Large intestine (tissue), 3 donors: ENCODE measurements at regions not wholly inside any gene's neighbourhood (a gene's known extent, or its start where the extent isn't known, plus 50 kb on each side); places are given as distances from the start of the nearest gene placed in this dataset.

ENCODE experiments used
- DNase-seq, 2 donors: peaks; one replicate each; pipeline versions ENCODE4 v3.0.0 to v3.0.0-alpha.2; 2013
- H3K27ac ChIP-seq: one replicate; pipeline ENCODE4 v1.5.1; 2013; ENCODE audit warnings: low read length
- H3K27me3 ChIP-seq: 2 replicates; pipeline ENCODE4 v1.6.1; 2013; ENCODE audit warnings: low read length; ENCODE audit not compliant: control insufficient read depth, insufficient read depth
- H3K36me3 ChIP-seq: 2 replicates; pipeline ENCODE4 v1.6.1; 2013; ENCODE audit warnings: low read length; ENCODE audit not compliant: control insufficient read depth, insufficient read depth
- H3K4me1 ChIP-seq: one replicate; pipeline ENCODE4 v1.6.1; 2013; ENCODE audit warnings: low read length; ENCODE audit not compliant: control insufficient read depth, insufficient read depth
- H3K4me3 ChIP-seq: one replicate; pipeline ENCODE4 v1.5.1; 2013; ENCODE audit warnings: low read length
- H3K9me3 ChIP-seq: one replicate; pipeline ENCODE4 v1.6.1; 2013; ENCODE audit warnings: mild to moderate bottlenecking, low read depth, low read length, moderate library complexity; ENCODE audit not compliant: control insufficient read depth
- WGBS: methylation state at CpG from one replicate; pipeline ENCODE4 v1.1.5; 2013; ENCODE audit warnings: low lambda C conversion rate; ENCODE audit not compliant: insufficient coverage; 5-methylcytosine and 5-hydroxymethylcytosine counted together

DNA sequence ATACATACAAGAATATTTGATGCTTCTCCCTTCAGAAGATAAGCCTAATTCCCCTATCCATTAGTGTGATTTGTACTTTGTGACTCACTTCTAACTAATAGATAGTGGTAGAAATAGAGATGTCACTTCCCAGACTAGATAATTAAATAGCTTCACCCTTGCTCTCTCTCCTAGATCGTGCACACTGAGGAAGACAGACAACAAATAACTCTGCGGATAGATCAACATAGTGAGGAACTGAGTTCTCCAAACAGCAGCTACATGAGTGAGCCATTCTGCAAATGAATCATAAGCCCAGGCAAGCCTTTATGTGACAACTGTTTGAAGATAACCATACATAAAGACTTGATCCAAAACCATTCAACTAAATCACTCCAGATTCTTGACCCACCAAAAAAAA, 1083.4 kb upstream of the C9orf72 start:
- WGBS: no CpG with 5 or more reads among the region's 2 CpGs
- Histone ChIP-seq H3K27me3 (no peaks in the 10 kb centered on the region), H3K4me3 (no peak overlapping the region), H3K9me3 (no peaks in the 10 kb centered on the region), H3K36me3 (no peaks in the 10 kb centered on the region), H3K4me1 (no peaks in the 10 kb centered on the region), H3K27ac (no peak overlapping the region)
- no peak for DNase-seq

DNA sequence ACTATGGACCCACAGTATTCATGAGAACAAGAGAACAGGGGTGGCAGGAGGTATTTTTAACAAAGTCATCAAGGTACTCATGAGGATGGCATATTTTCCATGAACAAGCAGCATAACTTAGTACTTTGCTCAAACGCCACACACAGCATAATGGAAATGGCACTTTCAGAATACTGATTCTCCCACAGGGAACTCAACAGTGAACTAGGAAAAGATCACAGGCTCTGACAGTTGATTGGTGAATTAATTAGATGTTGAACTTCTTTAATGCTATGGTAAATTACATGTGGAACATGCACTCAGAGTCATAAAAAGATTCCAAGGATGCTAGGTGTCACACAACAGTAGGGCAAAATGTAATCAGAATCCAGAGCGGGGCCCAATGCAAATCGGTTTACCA, 1088.6 kb upstream of the C9orf72 start:
- no peak overlapping the region for H3K27ac ChIP-seq
- no peaks in the 10 kb centered on the region for H3K27me3 ChIP-seq
- no peak for DNase-seq
- no peaks in the 10 kb centered on the region for H3K9me3 ChIP-seq
- WGBS: 83% methylated on average over 2 of the region's 3 CpGs
- no peak overlapping the region for H3K4me3 ChIP-seq
- no peaks in the 10 kb centered on the region for H3K36me3 ChIP-seq
- H3K4me1 ChIP-seq: no peaks in the 10 kb centered on the region

DNA sequence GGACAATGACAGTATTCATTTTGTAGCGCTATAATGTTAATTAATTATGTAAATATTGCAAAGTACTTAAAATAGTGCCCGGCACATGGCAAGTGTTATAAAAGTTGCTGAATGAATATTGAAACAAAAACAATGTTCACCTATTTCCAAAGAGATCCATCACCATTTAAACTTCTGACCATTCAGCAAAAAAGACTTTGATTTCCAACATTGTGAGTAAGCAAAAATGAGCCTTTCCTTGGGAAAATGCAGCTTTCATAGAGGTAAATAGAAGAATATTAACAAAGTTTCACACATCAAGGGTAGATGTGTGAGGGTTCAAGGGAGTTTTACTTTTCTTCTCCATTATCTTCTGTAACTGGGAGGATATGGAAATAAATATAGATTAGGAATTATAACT, 1089.4 kb upstream of the C9orf72 start:
- no peak for DNase-seq
- H3K4me1 ChIP-seq: no peaks in the 10 kb centered on the region
- H3K36me3 ChIP-seq: no peaks in the 10 kb centered on the region
- H3K27ac ChIP-seq: no peak overlapping the region
- H3K4me3 ChIP-seq: no peak overlapping the region
- H3K27me3 ChIP-seq: no peaks in the 10 kb centered on the region
- no peaks in the 10 kb centered on the region for H3K9me3 ChIP-seq
- WGBS: no CpG with 5 or more reads among the region's 2 CpGs

DNA sequence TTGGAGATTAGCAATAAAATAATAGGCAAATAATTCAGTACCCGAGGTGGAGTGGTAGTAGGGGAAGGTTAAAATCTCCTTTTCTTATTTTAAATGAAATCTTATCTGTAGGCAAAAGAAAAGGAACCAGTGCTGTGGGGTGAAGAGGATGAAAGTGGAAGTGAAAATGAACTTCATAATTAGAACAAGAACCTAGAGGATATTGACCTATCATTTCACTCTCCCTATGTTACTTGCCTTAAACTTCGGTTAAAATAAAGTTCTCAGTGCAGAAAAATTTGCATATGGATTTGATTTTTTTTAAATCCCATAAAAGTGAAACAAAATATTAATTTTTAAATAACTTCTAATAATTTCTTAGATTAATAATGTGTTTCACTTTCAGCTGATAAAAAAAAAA, 1094.9 kb upstream of the C9orf72 start:
- no peak overlapping the region for H3K27ac ChIP-seq
- H3K27me3 ChIP-seq: no peaks in the 10 kb centered on the region
- 85% methylated on average over 2 of the region's 2 CpGs for WGBS
- no peaks in the 10 kb centered on the region for H3K9me3 ChIP-seq
- no peaks in the 10 kb centered on the region for H3K36me3 ChIP-seq
- no peak overlapping the region for H3K4me3 ChIP-seq
- no peaks in the 10 kb centered on the region for H3K4me1 ChIP-seq
- no peak for DNase-seq

DNA sequence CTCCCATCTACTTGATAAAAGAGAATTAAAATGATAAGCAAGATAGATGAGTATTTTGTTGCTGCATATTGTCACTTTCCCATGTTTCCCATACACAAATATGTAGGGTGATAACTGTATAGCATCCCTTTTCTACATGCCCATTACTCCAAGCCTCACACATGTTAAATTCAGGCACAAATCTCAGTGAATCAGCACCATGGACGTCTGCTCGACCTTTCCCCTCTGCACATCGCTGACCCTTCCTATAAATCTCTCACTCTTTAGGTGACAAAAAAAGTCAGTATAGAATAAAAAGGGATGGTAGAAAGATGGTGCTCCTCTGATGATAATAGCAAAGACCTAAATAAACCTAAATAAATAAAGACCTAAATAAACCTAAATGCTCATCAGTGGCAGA, 1097.7 kb upstream of the C9orf72 start:
- WGBS: 67% methylated on average over 1 of the region's 3 CpGs
- H3K4me1 ChIP-seq: no peaks in the 10 kb centered on the region
- H3K27ac ChIP-seq: no peak overlapping the region
- no peak for DNase-seq
- H3K9me3 ChIP-seq: no peaks in the 10 kb centered on the region
- H3K4me3 ChIP-seq: no peak overlapping the region
- no peaks in the 10 kb centered on the region for H3K27me3 ChIP-seq
- no peaks in the 10 kb centered on the region for H3K36me3 ChIP-seq

DNA sequence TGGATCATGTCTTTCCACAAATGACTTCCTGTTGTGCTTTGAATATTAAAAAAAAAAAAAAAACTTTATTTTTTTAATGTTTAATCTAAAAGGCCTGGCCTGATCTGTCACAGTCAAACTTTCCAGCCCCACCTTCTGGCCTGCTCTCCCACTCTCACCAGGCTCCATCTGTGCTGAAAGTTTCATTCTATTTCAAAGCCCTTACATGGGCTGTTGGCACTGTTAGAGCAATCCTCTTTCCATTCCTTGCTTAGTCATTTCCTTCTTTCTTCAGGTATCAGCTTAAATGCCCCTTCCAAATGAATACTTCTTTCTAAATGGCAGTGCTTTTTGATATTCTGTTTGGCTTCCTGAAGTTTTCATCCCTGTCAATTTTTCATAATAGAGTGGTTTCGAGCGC, 1104.8 kb upstream of the C9orf72 start:
- 90% methylated on average over 2 of the region's 2 CpGs for WGBS
- Histone ChIP-seq H3K4me3 (no peak overlapping the region), H3K4me1 (no peaks in the 10 kb centered on the region), H3K9me3 (no peaks in the 10 kb centered on the region), H3K27ac (no peak overlapping the region), H3K36me3 (no peaks in the 10 kb centered on the region), H3K27me3 (no peaks in the 10 kb centered on the region)
- no peak for DNase-seq

DNA sequence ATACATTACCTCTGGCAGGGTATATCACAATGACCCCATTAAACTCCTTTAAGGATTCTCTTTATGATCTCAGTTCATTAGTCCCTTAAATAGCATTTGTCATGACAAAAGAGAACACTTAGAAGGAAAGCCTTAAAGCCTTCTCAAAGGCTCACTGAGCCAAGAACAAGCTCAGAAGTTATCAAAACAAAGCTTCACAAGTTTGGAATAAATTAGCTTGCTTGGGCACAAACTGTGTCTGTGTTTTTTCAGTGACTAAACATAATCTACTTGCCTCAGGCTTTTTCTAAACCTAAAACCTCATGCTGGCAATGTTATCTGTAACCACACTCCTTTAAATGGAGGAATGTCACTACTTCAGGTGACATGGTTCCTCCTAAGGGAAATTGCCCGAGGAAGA, 1114.9 kb upstream of the C9orf72 start:
- Histone ChIP-seq H3K9me3 (no peaks in the 10 kb centered on the region), H3K27me3 (no peaks in the 10 kb centered on the region), H3K27ac (no peak overlapping the region), H3K4me1 (no peaks in the 10 kb centered on the region), H3K36me3 (no peaks in the 10 kb centered on the region), H3K4me3 (no peak overlapping the region)
- WGBS: no CpG with 5 or more reads among the region's 1 CpG
- DNase-seq: no peak

DNA sequence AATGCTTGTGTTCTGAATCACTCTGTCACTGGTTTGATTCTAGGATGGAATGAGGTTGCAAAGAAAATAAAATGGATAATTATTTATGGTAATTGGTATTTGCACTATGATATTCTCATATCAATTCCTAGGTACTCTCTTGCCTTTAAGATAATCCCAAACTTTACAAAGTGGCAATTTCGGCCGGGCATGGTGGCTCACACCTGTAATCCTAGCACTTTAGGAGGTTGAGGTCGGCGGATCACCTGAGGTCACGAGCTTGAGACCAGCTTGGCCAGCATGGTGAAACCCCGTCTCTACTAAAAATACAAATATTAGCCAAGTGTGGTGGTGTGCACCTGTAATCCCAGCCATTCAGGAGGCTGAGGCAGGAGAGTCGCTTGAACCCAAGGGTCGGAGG, 1118.7 kb upstream of the C9orf72 start:
- no peaks in the 10 kb centered on the region for H3K36me3 ChIP-seq
- no peak for DNase-seq
- no peaks in the 10 kb centered on the region for H3K27me3 ChIP-seq
- H3K4me1 ChIP-seq: no peaks in the 10 kb centered on the region
- WGBS: 100% methylated on average over 1 of the region's 8 CpGs
- no peaks in the 10 kb centered on the region for H3K9me3 ChIP-seq
- no peak overlapping the region for H3K4me3 ChIP-seq
- H3K27ac ChIP-seq: no peak overlapping the region

DNA sequence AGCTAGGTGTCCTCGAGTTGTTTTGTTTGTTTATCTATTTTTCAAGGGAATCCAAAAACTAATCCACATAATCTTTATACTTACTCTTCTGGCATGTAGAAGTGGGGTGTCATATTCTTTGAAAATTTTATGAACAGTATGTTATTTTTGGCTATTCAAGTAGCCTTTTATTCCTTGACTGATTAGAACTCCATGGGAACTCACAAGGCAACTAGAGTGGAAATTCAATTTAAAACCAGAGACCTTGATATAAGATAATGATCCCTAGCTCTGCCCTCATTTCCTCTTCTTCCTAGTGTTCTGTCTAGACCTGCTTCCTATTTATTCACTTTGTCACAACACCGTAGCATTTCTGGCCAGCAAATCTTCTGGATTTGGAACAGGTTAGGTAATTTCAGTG, 1123.7 kb upstream of the C9orf72 start:
- no peaks in the 10 kb centered on the region for H3K36me3 ChIP-seq
- no peaks in the 10 kb centered on the region for H3K9me3 ChIP-seq
- H3K27me3 ChIP-seq: no peaks in the 10 kb centered on the region
- no peak for DNase-seq
- H3K4me1 ChIP-seq: no peaks in the 10 kb centered on the region
- 56% methylated on average over 2 of the region's 2 CpGs for WGBS
- H3K27ac ChIP-seq: no peak overlapping the region
- no peak overlapping the region for H3K4me3 ChIP-seq

DNA sequence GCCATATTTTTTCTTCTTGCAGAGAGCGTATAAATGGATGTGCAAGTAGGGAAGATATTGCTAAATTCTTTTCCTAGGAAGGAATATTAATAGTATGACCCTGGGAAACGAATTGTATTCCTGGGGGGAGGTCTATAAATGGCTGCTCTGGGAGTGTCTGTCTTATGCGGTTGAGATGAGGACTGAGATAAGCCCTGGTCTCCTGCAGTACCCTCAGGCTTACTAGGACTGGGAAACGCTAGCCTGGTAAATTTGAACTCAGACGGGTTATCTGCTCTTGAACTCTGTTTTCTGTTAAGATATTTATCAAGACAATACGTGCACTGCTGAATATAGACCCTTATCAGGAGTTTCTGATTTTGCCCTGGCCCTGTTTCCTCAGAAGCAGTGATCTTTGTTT, 1126.4 kb upstream of the C9orf72 start:
- no peaks in the 10 kb centered on the region for H3K27me3 ChIP-seq
- WGBS: 79% methylated on average over 2 of the region's 6 CpGs
- DNase-seq: no peak

DNA sequence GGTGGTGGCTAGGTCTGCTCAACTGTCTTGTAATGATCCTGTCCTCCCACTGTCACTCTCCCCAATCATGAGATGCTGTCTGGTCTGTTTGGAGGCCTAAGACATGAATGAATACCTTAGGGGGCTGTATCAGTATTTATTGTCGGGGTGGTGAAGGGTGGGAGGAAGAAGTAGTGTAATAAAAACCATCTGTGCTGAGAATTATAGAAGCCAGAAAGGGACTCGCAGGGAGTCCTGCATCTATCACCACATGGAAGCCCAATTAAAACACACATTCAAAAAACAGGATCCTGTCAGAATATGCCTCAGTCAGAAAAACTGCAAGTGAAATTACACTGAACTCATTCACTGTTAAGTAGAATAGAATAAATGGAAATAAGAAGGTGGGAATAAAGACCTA, 1134.3 kb upstream of the C9orf72 start:
- Histone ChIP-seq H3K4me3 (no peak overlapping the region), H3K4me1 (no peaks in the 10 kb centered on the region), H3K36me3 (no peaks in the 10 kb centered on the region), H3K27ac (no peak overlapping the region), H3K9me3 (no peaks in the 10 kb centered on the region), H3K27me3 (no peaks in the 10 kb centered on the region)
- no CpG with 5 or more reads among the region's 2 CpGs for WGBS
- DNase-seq: no peak

More for the DNA sequence above, 1126.4 kb upstream of the C9orf72 start:
- Histone ChIP-seq H3K27ac (no peak overlapping the region), H3K4me1 (no peaks in the 10 kb centered on the region), H3K36me3 (no peaks in the 10 kb centered on the region), H3K4me3 (no peak overlapping the region), H3K9me3 (no peaks in the 10 kb centered on the region)
